ENCODE measurements at regions not wholly inside any gene's neighbourhood (a gene's known extent, or its start where the extent isn't known, plus 50 kb on each side); places are given as distances from the start of the nearest gene placed in this dataset.

GRCh38 chr9:21569721-21570120 is 87.6 kb upstream of the IFNE start:
- Mint-ChIP-seq H3K27ac (no peak overlapping the region), H3K9me3 (no peaks in the 10 kb centered on the region), H3K27me3 (peaks cover 15% of the 10 kb centered on the region), H3K36me3 (ENCODE audit: low read depth) (no peaks in the 10 kb centered on the region), H3K4me1 (no peaks in the 10 kb centered on the region), H3K4me3 (no peak overlapping the region)
- ATAC-seq (ENCODE audit: low read depth) = no peak
- TF ChIP-seq CTCF (IDR thresholded peaks at IDR 0.05) = no peak
- no peak for DNase-seq
- ChIA-PET POLR2A (no interaction called here), CTCF (no interaction called here)
- intact Hi-C loops (cut with micrococcal nuclease) = no loop called here

GRCh38 chr9:21570643-21571275 is 88.6 kb upstream of the IFNE start:
- TF ChIP-seq CTCF (IDR thresholded peaks at IDR 0.05) = no peak
- no peak for ATAC-seq (ENCODE audit: low read depth)
- Mint-ChIP-seq H3K4me3 (no peak overlapping the region), H3K4me1 (no peaks in the 10 kb centered on the region), H3K27me3 (peaks cover 10% of the 10 kb centered on the region), H3K27ac (no peak overlapping the region), H3K36me3 (ENCODE audit: low read depth) (no peaks in the 10 kb centered on the region), H3K9me3 (no peaks in the 10 kb centered on the region)
- no peak for DNase-seq
- intact Hi-C loops (cut with micrococcal nuclease) = no loop called here
- POLR2A ChIA-PET = interaction anchor here (0.6 kb wide), 1 partner anchor 951 kb away, joined by 3 read pairs; no protein-coding TSS in a partner anchor
- CTCF ChIA-PET = no interaction called here

GRCh38 chr9:21574261-21574660 is 92.1 kb upstream of the IFNE start:
- Mint-ChIP-seq H3K4me1 (peaks cover 6% of the 10 kb centered on the region), H3K36me3 (ENCODE audit: low read depth) (no peaks in the 10 kb centered on the region), H3K4me3 (no peak overlapping the region), H3K27me3 (peaks cover 5% of the 10 kb centered on the region), H3K27ac (no peak overlapping the region), H3K9me3 (no peaks in the 10 kb centered on the region)
- no peak for DNase-seq
- no peak for TF ChIP-seq CTCF (IDR thresholded peaks at IDR 0.05)
- intact Hi-C loops (cut with micrococcal nuclease) = no loop called here
- POLR2A ChIA-PET = no interaction called here
- CTCF ChIA-PET = no interaction called here
- no peak for ATAC-seq (ENCODE audit: low read depth)

- intact Hi-C loops (cut with micrococcal nuclease) = no loop called here
- no peaks in the 10 kb centered on the region for H3K36me3 Mint-ChIP-seq (ENCODE audit: low read depth)
- H3K27ac Mint-ChIP-seq = no peak overlapping the region
- peaks cover 3% of the 10 kb centered on the region for H3K27me3 Mint-ChIP-seq
- ATAC-seq (ENCODE audit: low read depth) (no peak), DNase-seq (no peak)
- peaks cover 6% of the 10 kb centered on the region for H3K4me1 Mint-ChIP-seq
- no peaks in the 10 kb centered on the region for H3K9me3 Mint-ChIP-seq
- TF ChIP-seq CTCF (IDR thresholded peaks at IDR 0.05) = no peak
- ChIA-PET CTCF (no interaction called here), POLR2A (no interaction called here)
- H3K4me3 Mint-ChIP-seq = no peak overlapping the region
Observed at GRCh38 chr9:21576331-21577189, 94.4 kb upstream of the IFNE start.

GRCh38 chr9:21579247-21579671 is 97.1 kb upstream of the IFNE start:
- Mint-ChIP-seq H3K4me3 (no peak overlapping the region), H3K36me3 (ENCODE audit: low read depth) (no peaks in the 10 kb centered on the region), H3K4me1 (peaks cover 6% of the 10 kb centered on the region), H3K9me3 (no peaks in the 10 kb centered on the region), H3K27ac (no peak overlapping the region), H3K27me3 (peaks cover 3% of the 10 kb centered on the region)
- ATAC-seq (ENCODE audit: low read depth) = no peak
- ChIA-PET POLR2A (no interaction called here), CTCF (no interaction called here)
- intact Hi-C loops (cut with micrococcal nuclease) = no loop called here
- DNase-seq = no peak
- no peak for TF ChIP-seq CTCF (IDR thresholded peaks at IDR 0.05)
